HG03135 (cell line): ENCODE measurements at regions not wholly inside any gene's neighbourhood (a gene's known extent, or its start where the extent isn't known, plus 50 kb on each side); places are given as distances from the start of the nearest gene placed in this dataset.
"Not testable (repeated sequence)": the region's sequence is repeated elsewhere in the genome, so short reads cannot be mapped to it uniquely, and the experiment has no call there.

Experiments
- ATAC-seq: cut with Tn5 transposase; IDR thresholded peaks from one replicate; pipeline ENCODE4 v1.9.1; 2021; ENCODE audit warnings: mild to moderate bottlenecking, moderate library complexity; ENCODE audit not compliant: unreplicated experiment

GRCh38 chr15:31503758-31504461 lies 177.3 kb downstream of the KLF13 start:
- no peak for ATAC-seq

- ATAC-seq = no peak
Measured at GRCh38 chr15:31504462-31504839, 177.8 kb downstream of the KLF13 start.

- not testable (repeated sequence) for ATAC-seq
Measured at GRCh38 chr15:31507573-31507972, 180.9 kb downstream of the KLF13 start.

- ATAC-seq = no peak
Measured at GRCh38 chr15:31508656-31509055, 182.0 kb downstream of the KLF13 start.

- no peak for ATAC-seq
Measured at GRCh38 chr15:31510057-31510456, 183.4 kb downstream of the KLF13 start.

- ATAC-seq = no peak
Measured at GRCh38 chr15:31511707-31512310, 185.2 kb downstream of the KLF13 start.

GRCh38 chr15:31513178-31513577 lies 186.5 kb downstream of the KLF13 start:
- no peak for ATAC-seq

GRCh38 chr15:31516440-31516839 lies 189.8 kb downstream of the KLF13 start:
- no peak for ATAC-seq

GRCh38 chr15:31516874-31517273 lies 190.2 kb downstream of the KLF13 start:
- ATAC-seq = no peak

- ATAC-seq = no peak
Measured at GRCh38 chr15:31517711-31518110, 191.1 kb downstream of the KLF13 start.

- ATAC-seq = no peak
Measured at GRCh38 chr15:31522028-31522427, 195.4 kb downstream of the KLF13 start.

- ATAC-seq = no peak
Measured at GRCh38 chr15:31523027-31523654, 196.5 kb downstream of the KLF13 start.

GRCh38 chr15:31523655-31524049 lies 197.0 kb downstream of the KLF13 start:
- ATAC-seq = no peak

- ATAC-seq = no peak
Measured at GRCh38 chr15:31525185-31525695, 198.6 kb downstream of the KLF13 start.

GRCh38 chr15:31525988-31526665 lies 199.5 kb downstream of the KLF13 start:
- ATAC-seq = no peak

GRCh38 chr15:31526916-31527690 lies 200.5 kb downstream of the KLF13 start:
- ATAC-seq = no peak

- no peak for ATAC-seq
Measured at GRCh38 chr15:31528846-31529245, 202.2 kb downstream of the KLF13 start.

- ATAC-seq = no peak
Measured at GRCh38 chr15:31537770-31538592, 211.3 kb downstream of the KLF13 start.

- no peak for ATAC-seq
Measured at GRCh38 chr15:31540633-31541032, 214.0 kb downstream of the KLF13 start.

GRCh38 chr15:31544361-31544760 lies 217.7 kb downstream of the KLF13 start:
- no peak for ATAC-seq
